22Rv1 (cell line): ENCODE measurements at regions not wholly inside any gene's neighbourhood (a gene's known extent, or its start where the extent isn't known, plus 50 kb on each side); places are given as distances from the start of the nearest gene placed in this dataset.

ENCODE experiments used
- ZFX ChIP-seq: fragments of 450-650 bp; IDR thresholded peaks from 2 replicates; pipeline ENCODE4 v1.6.1; 2017; ENCODE audit warnings: antibody characterized with exemption, borderline replicate concordance
- TF ChIP-seq, protein P1 (sequence below): fragments of 450-650 bp; IDR thresholded peaks from 2 replicates; pipeline ENCODE4 v1.5.1; 2017; ENCODE audit warnings: mild to moderate bottlenecking

DNA sequence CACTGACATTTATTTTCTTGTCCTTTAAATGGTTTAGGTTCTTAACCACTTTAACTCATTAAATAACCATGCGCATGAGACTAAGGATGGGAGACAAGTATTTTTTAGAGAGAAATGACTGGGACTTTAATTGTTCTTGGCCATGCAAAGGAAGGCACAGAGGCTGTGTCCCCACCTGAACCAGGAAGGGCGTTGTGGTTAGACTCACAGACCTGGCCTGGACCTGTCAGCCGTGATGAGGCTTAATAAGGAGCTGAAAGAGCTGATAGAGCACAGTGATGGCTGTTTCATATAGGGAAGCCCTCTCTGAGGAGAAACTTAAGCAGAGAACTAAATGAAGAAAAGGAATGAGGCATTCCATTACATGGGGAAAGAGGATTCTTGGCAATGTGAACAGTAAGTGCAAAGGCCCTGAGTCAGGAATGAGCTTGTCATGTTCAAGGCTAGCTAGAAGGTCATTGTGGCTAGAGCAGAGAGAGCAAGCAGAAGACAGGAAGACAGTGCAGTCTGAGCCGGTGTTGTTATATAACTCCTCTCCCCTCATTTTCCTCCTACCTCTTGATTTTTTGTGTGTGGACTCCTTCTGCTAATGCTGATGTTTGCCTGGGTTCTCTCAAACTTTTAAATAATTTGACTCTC, 74.4 kb upstream of the ANO4 start:
- TF ChIP-seq, protein P1, sequence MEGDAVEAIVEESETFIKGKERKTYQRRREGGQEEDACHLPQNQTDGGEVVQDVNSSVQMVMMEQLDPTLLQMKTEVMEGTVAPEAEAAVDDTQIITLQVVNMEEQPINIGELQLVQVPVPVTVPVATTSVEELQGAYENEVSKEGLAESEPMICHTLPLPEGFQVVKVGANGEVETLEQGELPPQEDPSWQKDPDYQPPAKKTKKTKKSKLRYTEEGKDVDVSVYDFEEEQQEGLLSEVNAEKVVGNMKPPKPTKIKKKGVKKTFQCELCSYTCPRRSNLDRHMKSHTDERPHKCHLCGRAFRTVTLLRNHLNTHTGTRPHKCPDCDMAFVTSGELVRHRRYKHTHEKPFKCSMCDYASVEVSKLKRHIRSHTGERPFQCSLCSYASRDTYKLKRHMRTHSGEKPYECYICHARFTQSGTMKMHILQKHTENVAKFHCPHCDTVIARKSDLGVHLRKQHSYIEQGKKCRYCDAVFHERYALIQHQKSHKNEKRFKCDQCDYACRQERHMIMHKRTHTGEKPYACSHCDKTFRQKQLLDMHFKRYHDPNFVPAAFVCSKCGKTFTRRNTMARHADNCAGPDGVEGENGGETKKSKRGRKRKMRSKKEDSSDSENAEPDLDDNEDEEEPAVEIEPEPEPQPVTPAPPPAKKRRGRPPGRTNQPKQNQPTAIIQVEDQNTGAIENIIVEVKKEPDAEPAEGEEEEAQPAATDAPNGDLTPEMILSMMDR, result no peak
- no peak for TF ChIP-seq ZFX
